DOHH2 (cell line): ENCODE measurements at regions not wholly inside any gene's neighbourhood (a gene's known extent, or its start where the extent isn't known, plus 50 kb on each side); places are given as distances from the start of the nearest gene placed in this dataset.

Experiments used
- EZH2phosphoT487 ChIP-seq: fragments of 200-600 bp; sonication (generic); IDR thresholded peaks from 2 replicates; pipeline ENCODE4 v1.6.1; 2017; ENCODE audit warnings: borderline replicate concordance, mild to moderate bottlenecking, antibody characterized with exemption, low read length, moderate library complexity, mixed read lengths
- TF ChIP-seq, protein P1 (sequence below): fragments of 200-600 bp; sonication (generic); IDR thresholded peaks from one replicate; pipeline ENCODE4 v1.5.1; 2014; ENCODE audit warnings: antibody characterized with exemption, mild to moderate bottlenecking, low read depth, low read length; ENCODE audit not compliant: poor library complexity, severe bottlenecking

DNA sequence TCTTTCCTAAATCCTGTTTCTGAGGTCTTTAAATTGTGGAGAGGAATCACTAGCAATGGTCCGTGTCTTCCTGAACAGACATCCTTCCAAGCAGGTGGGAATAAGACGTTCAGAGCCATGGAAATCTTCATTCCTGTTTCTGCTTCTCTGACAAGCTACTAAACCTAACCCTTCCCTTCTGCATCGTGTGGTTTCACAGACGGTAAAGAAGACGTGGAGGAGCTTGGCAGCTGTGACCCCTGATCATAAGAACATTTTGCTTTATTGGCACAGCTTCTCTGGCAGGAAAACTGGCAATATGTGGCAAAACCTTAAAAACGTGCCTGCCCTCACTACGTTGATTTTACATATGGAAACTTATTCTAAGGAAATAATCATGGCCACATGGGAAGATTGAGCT is 63.0 kb upstream of the LOXL4 start:
- TF ChIP-seq, protein P1, sequence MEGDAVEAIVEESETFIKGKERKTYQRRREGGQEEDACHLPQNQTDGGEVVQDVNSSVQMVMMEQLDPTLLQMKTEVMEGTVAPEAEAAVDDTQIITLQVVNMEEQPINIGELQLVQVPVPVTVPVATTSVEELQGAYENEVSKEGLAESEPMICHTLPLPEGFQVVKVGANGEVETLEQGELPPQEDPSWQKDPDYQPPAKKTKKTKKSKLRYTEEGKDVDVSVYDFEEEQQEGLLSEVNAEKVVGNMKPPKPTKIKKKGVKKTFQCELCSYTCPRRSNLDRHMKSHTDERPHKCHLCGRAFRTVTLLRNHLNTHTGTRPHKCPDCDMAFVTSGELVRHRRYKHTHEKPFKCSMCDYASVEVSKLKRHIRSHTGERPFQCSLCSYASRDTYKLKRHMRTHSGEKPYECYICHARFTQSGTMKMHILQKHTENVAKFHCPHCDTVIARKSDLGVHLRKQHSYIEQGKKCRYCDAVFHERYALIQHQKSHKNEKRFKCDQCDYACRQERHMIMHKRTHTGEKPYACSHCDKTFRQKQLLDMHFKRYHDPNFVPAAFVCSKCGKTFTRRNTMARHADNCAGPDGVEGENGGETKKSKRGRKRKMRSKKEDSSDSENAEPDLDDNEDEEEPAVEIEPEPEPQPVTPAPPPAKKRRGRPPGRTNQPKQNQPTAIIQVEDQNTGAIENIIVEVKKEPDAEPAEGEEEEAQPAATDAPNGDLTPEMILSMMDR, result no peak
- no peak for TF ChIP-seq EZH2phosphoT487
